ENCODE measurements at regions not wholly inside any gene's neighbourhood (a gene's known extent, or its start where the extent isn't known, plus 50 kb on each side); places are given as distances from the start of the nearest gene placed in this dataset.

- no peak overlapping the region for H3K4me3 ChIP-seq
- no CpG with 5 or more reads among the region's 3 CpGs for WGBS (ENCODE audit: insufficient coverage, low coverage, low lambda C conversion rate, missing lambda C conversion rate)
- H3K4me1 ChIP-seq = no peaks in the 10 kb centered on the region
- no peaks in the 10 kb centered on the region for H3K36me3 ChIP-seq
- intact Hi-C loops (cut with DNase I) = no loop called here
- DNase-seq = no peak
- TF ChIP-seq, protein P1, sequence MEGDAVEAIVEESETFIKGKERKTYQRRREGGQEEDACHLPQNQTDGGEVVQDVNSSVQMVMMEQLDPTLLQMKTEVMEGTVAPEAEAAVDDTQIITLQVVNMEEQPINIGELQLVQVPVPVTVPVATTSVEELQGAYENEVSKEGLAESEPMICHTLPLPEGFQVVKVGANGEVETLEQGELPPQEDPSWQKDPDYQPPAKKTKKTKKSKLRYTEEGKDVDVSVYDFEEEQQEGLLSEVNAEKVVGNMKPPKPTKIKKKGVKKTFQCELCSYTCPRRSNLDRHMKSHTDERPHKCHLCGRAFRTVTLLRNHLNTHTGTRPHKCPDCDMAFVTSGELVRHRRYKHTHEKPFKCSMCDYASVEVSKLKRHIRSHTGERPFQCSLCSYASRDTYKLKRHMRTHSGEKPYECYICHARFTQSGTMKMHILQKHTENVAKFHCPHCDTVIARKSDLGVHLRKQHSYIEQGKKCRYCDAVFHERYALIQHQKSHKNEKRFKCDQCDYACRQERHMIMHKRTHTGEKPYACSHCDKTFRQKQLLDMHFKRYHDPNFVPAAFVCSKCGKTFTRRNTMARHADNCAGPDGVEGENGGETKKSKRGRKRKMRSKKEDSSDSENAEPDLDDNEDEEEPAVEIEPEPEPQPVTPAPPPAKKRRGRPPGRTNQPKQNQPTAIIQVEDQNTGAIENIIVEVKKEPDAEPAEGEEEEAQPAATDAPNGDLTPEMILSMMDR (IDR thresholded peaks at IDR 0.05) = no peak
- no peak for TF ChIP-seq POLR2A (IDR thresholded peaks at IDR 0.05)
- no peaks in the 10 kb centered on the region for H3K27me3 ChIP-seq
- no peak overlapping the region for H3K27ac ChIP-seq
- no peak for ATAC-seq
- H3K9me3 ChIP-seq = no peaks in the 10 kb centered on the region
These were observed 646.4 kb downstream of the CDY2B start for GRCh38 chrY:17233435-17234109.

DNA sequence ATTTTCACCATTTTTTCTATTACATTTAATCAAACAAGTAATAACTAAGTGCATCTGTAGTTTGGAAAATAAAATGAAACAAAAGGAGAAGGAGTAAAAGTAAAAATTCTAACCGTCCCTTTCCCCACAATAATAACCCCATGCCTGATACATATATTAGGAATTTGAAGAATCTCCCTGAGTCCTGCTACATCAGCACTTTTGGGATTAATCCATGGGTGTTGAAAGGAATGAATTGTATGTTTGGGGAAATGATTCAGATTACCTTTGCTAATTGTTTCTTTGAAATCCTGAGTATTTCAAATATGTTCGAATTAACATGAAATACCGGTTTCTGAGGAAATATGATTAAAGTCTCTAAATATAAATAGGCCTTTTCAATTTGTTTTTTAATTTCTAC is 648.0 kb downstream of the CDY2B start:
- Histone ChIP-seq H3K9me3 (no peaks in the 10 kb centered on the region), H3K36me3 (no peaks in the 10 kb centered on the region), H3K27ac (no peak overlapping the region), H3K27me3 (no peaks in the 10 kb centered on the region), H3K4me1 (no peaks in the 10 kb centered on the region), H3K4me3 (no peak overlapping the region)
- no CpG with 5 or more reads among the region's 3 CpGs for WGBS (ENCODE audit: insufficient coverage, low coverage, low lambda C conversion rate, missing lambda C conversion rate)
- DNase-seq = no peak
- no peak for TF ChIP-seq POLR2A (IDR thresholded peaks at IDR 0.05)
- TF ChIP-seq, protein P1 (IDR thresholded peaks at IDR 0.05) = no peak
- no peak for ATAC-seq
- intact Hi-C loops (cut with DNase I) = no loop called here

- no peaks in the 10 kb centered on the region for H3K27me3 ChIP-seq
- H3K27ac ChIP-seq = no peak overlapping the region
- DNase-seq = no peak
- no CpG with 5 or more reads among the region's 1 CpG for WGBS (ENCODE audit: insufficient coverage, low coverage, low lambda C conversion rate, missing lambda C conversion rate)
- no peak for TF ChIP-seq POLR2A (IDR thresholded peaks at IDR 0.05)
- TF ChIP-seq, protein P1 (IDR thresholded peaks at IDR 0.05) = no peak
- ATAC-seq = no peak
- H3K9me3 ChIP-seq = no peaks in the 10 kb centered on the region
- intact Hi-C loops (cut with DNase I) = no loop called here
- H3K36me3 ChIP-seq = no peaks in the 10 kb centered on the region
- no peak overlapping the region for H3K4me3 ChIP-seq
- no peaks in the 10 kb centered on the region for H3K4me1 ChIP-seq
These were observed 656.5 kb downstream of the CDY2B start for GRCh38 chrY:17223502-17223901.

- Histone ChIP-seq H3K27me3 (no peaks in the 10 kb centered on the region), H3K27ac (no peak overlapping the region), H3K9me3 (no peaks in the 10 kb centered on the region), H3K4me3 (no peak overlapping the region), H3K36me3 (no peaks in the 10 kb centered on the region), H3K4me1 (no peaks in the 10 kb centered on the region)
- intact Hi-C loops (cut with DNase I) = no loop called here
- WGBS (ENCODE audit: insufficient coverage, low coverage, low lambda C conversion rate, missing lambda C conversion rate) = no CpG with 5 or more reads among the region's 3 CpGs
- TF ChIP-seq, protein P1 (IDR thresholded peaks at IDR 0.05) = no peak
- TF ChIP-seq POLR2A (IDR thresholded peaks at IDR 0.05) = no peak
- DNase-seq (no peak), ATAC-seq (no peak)
These were observed 677.6 kb downstream of the CDY2B start for GRCh38 chrY:17202395-17202794.

DNA sequence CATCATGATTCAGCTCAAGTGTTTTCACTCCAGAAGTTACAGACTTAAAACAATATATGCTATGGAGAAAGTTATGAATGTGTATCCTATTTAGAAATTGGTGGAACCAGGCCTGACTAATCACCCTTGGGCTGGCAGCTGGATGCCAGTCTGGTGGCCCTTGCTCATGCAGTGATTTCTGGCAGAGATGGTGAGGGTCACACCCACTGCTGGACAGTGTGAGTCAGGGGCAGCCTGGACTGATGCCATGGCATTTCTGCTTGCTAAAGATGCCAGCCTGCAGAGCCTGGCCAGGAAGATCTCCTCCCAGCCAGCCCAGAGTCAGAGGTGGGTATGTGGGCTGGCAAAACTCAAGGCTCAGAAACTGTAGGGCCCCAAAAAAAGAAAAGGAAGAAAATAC is 695.7 kb downstream of the CDY2B start:
- Histone ChIP-seq H3K36me3 (no peaks in the 10 kb centered on the region), H3K27me3 (no peaks in the 10 kb centered on the region), H3K4me1 (no peaks in the 10 kb centered on the region), H3K27ac (no peak overlapping the region), H3K9me3 (no peaks in the 10 kb centered on the region), H3K4me3 (no peak overlapping the region)
- no peak for DNase-seq
- intact Hi-C loops (cut with DNase I) = no loop called here
- TF ChIP-seq, protein P1 (IDR thresholded peaks at IDR 0.05) = no peak
- ATAC-seq = no peak
